Myocyte (in vitro differentiated cells): ENCODE measurements at regions not wholly inside any gene's neighbourhood (a gene's known extent, or its start where the extent isn't known, plus 50 kb on each side); places are given as distances from the start of the nearest gene placed in this dataset.
"Not testable (repeated sequence)": the region's sequence is repeated elsewhere in the genome, so short reads cannot be mapped to it uniquely, and the experiment has no call there.

Experiments
- DNase-seq: peaks from one replicate; pipeline ENCODE4 v3.0.0-alpha.2; 2012; ENCODE audit warnings: low read depth

GRCh38 chr3:106512846-106513245 lies 644.0 kb upstream of the CBLB start:
- DNase-seq = no peak

GRCh38 chr3:106514431-106514830 lies 645.6 kb upstream of the CBLB start:
- no peak for DNase-seq

GRCh38 chr3:106518516-106518915 lies 649.7 kb upstream of the CBLB start:
- no peak for DNase-seq

GRCh38 chr3:106522397-106522796 lies 653.6 kb upstream of the CBLB start:
- DNase-seq = no peak

- DNase-seq = no peak
These were observed 660.1 kb upstream of the CBLB start for GRCh38 chr3:106528932-106529331.

- no peak for DNase-seq
These were observed 660.9 kb upstream of the CBLB start for GRCh38 chr3:106529738-106530137.

- no peak for DNase-seq
These were observed 661.6 kb upstream of the CBLB start for GRCh38 chr3:106530367-106530766.

- not testable (repeated sequence) for DNase-seq
These were observed 663.0 kb upstream of the CBLB start for GRCh38 chr3:106531771-106532329.

- peak; percentile 22 for DNase-seq
These were observed 664.4 kb upstream of the CBLB start for GRCh38 chr3:106533093-106533787.

GRCh38 chr3:106533788-106534160 lies 665.0 kb upstream of the CBLB start:
- DNase-seq = no peak

GRCh38 chr3:106534206-106534605 lies 665.4 kb upstream of the CBLB start:
- DNase-seq = no peak

GRCh38 chr3:106540743-106541142 lies 671.9 kb upstream of the CBLB start:
- DNase-seq = no peak

GRCh38 chr3:106542101-106542769 lies 673.4 kb upstream of the CBLB start:
- peak; percentile 77 for DNase-seq

GRCh38 chr3:106552351-106553043 lies 683.7 kb upstream of the CBLB start:
- DNase-seq = peak; percentile 71

GRCh38 chr3:106560451-106560966 lies 691.7 kb upstream of the CBLB start:
- DNase-seq = peak; percentile 51

GRCh38 chr3:106566277-106566676 lies 697.5 kb upstream of the CBLB start:
- DNase-seq = peak; percentile 15

- no peak for DNase-seq
These were observed 701.6 kb upstream of the CBLB start for GRCh38 chr3:106570426-106570825.

GRCh38 chr3:106573605-106574004 lies 704.8 kb upstream of the CBLB start:
- no peak for DNase-seq

GRCh38 chr3:106575029-106575428 lies 706.2 kb upstream of the CBLB start:
- no peak for DNase-seq

- no peak for DNase-seq
These were observed 708.4 kb upstream of the CBLB start for GRCh38 chr3:106577241-106577640.

- DNase-seq = no peak
These were observed 710.1 kb upstream of the CBLB start for GRCh38 chr3:106578911-106579310.

- no peak for DNase-seq
These were observed 713.3 kb upstream of the CBLB start for GRCh38 chr3:106582151-106582550.
